ENCODE measurements at regions not wholly inside any gene's neighbourhood (a gene's known extent, or its start where the extent isn't known, plus 50 kb on each side); places are given as distances from the start of the nearest gene placed in this dataset.

DNA sequence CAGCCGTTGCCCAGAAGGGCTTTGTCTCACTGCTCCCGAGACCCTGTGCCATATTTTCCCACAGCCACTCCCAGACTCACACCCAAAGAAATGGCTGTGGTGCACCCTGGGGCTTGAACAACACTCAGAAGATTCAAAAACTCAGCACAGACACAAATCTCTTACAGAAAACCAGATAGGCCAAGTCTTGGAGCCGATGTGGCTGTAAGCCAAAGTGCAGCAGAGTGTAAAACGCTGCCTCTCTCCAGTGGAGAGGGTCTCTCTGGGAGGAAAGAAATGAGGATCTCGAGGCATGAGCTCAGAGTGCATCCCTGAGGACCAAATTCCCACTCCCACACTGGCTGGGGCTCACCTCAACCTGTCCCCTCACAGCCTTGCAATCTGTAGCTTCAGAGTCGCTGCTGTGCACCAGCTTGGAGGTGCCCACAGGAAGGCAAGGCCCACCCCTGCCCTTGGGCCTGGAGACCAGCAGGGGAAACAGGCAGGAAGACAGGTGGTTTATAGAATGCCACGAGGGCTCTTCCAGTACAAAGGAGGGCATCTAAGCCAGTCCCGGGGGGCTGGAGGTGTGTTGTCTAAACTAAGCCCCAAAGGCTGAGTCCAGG lies 171.3 kb upstream of the AJAP1 start:
- TF ChIP-seq, protein P1, sequence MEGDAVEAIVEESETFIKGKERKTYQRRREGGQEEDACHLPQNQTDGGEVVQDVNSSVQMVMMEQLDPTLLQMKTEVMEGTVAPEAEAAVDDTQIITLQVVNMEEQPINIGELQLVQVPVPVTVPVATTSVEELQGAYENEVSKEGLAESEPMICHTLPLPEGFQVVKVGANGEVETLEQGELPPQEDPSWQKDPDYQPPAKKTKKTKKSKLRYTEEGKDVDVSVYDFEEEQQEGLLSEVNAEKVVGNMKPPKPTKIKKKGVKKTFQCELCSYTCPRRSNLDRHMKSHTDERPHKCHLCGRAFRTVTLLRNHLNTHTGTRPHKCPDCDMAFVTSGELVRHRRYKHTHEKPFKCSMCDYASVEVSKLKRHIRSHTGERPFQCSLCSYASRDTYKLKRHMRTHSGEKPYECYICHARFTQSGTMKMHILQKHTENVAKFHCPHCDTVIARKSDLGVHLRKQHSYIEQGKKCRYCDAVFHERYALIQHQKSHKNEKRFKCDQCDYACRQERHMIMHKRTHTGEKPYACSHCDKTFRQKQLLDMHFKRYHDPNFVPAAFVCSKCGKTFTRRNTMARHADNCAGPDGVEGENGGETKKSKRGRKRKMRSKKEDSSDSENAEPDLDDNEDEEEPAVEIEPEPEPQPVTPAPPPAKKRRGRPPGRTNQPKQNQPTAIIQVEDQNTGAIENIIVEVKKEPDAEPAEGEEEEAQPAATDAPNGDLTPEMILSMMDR (IDR thresholded peaks at IDR 0.05; ENCODE audit: borderline replicate concordance, extremely low read depth, low read length, poor library complexity, severe bottlenecking): no peak
- TF ChIP-seq EZH2 (IDR thresholded peaks at IDR 0.05; ENCODE audit: borderline replicate concordance, low read depth, low read length, severe bottlenecking): no peak

Measured in DND-41 (cell line).